Activated CD4-positive, alpha-beta T cell treated with anti-CD3 and anti-CD28 coated beads for 1 hour (primary cell): ENCODE measurements at regions not wholly inside any gene's neighbourhood (a gene's known extent, or its start where the extent isn't known, plus 50 kb on each side); places are given as distances from the start of the nearest gene placed in this dataset.

Experiments
- DNase-seq: peaks from one replicate; pipeline ENCODE4 v3.0.0-alpha.2; 2020

GRCh38 chr6:144582939-144583613, 297.9 kb downstream of the UTRN start:
- DNase-seq, result no peak

GRCh38 chr6:144583614-144583954, 298.4 kb downstream of the UTRN start:
- no peak for DNase-seq

GRCh38 chr6:144585217-144585814, 300.2 kb downstream of the UTRN start:
- no peak for DNase-seq

- no peak for DNase-seq
Measured at GRCh38 chr6:144586986-144587385, 301.9 kb downstream of the UTRN start.

GRCh38 chr6:144588697-144589325, 303.7 kb downstream of the UTRN start:
- DNase-seq, result no peak

- DNase-seq, result no peak
Measured at GRCh38 chr6:144590532-144590931, 305.4 kb downstream of the UTRN start.

GRCh38 chr6:144593392-144593791, 308.3 kb downstream of the UTRN start:
- no peak for DNase-seq

- DNase-seq, result no peak
Measured at GRCh38 chr6:144594585-144594984, 309.4 kb downstream of the UTRN start.

GRCh38 chr6:144595266-144595665, 310.1 kb downstream of the UTRN start:
- DNase-seq, result no peak

GRCh38 chr6:144597511-144597910, 312.4 kb downstream of the UTRN start:
- no peak for DNase-seq

- DNase-seq, result no peak
Measured at GRCh38 chr6:144599615-144600014, 314.5 kb downstream of the UTRN start.

- DNase-seq, result no peak
Measured at GRCh38 chr6:144601221-144601620, 316.1 kb downstream of the UTRN start.

GRCh38 chr6:144602523-144603180, 317.5 kb downstream of the UTRN start:
- DNase-seq, result no peak

- no peak for DNase-seq
Measured at GRCh38 chr6:144606083-144606482, 320.9 kb downstream of the UTRN start.

GRCh38 chr6:144607998-144608735, 323.0 kb downstream of the UTRN start:
- DNase-seq, result no peak

- DNase-seq, result no peak
Measured at GRCh38 chr6:144612811-144613210, 327.7 kb downstream of the UTRN start.

- no peak for DNase-seq
Measured at GRCh38 chr6:144613859-144614258, 328.7 kb downstream of the UTRN start.

- DNase-seq, result no peak
Measured at GRCh38 chr6:144615870-144616269, 330.7 kb downstream of the UTRN start.

- DNase-seq, result no peak
Measured at GRCh38 chr6:144617191-144617590, 332.1 kb downstream of the UTRN start.

GRCh38 chr6:144617708-144618107, 332.6 kb downstream of the UTRN start:
- no peak for DNase-seq

GRCh38 chr6:144619966-144620365, 334.8 kb downstream of the UTRN start:
- no peak for DNase-seq

GRCh38 chr6:144621332-144621731, 336.2 kb downstream of the UTRN start:
- DNase-seq, result no peak

GRCh38 chr6:144624246-144624645, 339.1 kb downstream of the UTRN start:
- no peak for DNase-seq
